OCI-LY7 (cell line): ENCODE measurements at regions not wholly inside any gene's neighbourhood (a gene's known extent, or its start where the extent isn't known, plus 50 kb on each side); places are given as distances from the start of the nearest gene placed in this dataset.

Source experiments
- EZH2phosphoT487 ChIP-seq: fragments of 200-600 bp; sonication (generic); IDR thresholded peaks from 2 replicates; pipeline ENCODE4 v1.6.1; 2018; ENCODE audit warnings: low read depth, borderline replicate concordance, mild to moderate bottlenecking, mixed run types, antibody characterized with exemption, low read length, moderate library complexity, mixed read lengths
- TF ChIP-seq, protein P1 (sequence below): fragments of 200-600 bp; sonication (generic); conservative IDR thresholded peaks from 2 replicates; pipeline ENCODE4 v1.5.1; 2014; ENCODE audit warnings: mild to moderate bottlenecking, antibody characterized with exemption, low read length, moderate library complexity, mixed read lengths

DNA sequence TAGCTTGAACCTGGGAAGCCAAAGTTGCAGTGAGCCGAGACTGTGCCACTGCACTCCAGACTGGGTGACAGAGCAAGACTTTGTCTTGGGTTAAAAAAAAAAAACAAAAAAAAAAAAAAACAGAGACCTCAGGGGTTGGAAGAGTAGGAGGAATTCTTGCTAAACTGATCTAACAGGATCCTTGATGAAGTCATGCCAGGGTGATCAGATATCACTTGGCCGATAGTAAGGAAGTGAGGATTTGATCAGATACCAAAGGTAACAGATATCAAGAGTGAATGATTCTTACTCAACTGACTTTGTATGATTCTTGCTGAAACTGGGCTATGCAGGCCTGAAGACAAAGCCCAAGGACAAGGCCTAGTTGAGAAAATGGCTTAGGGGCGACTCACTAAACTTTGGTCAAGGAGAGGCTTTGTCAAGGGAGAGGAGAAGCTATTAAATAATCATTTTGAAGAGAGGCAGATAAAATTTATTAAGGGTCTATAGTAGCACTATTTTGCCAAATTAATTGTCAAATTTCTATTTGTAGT lies 624.7 kb downstream of the UTRN start:
- TF ChIP-seq, protein P1, sequence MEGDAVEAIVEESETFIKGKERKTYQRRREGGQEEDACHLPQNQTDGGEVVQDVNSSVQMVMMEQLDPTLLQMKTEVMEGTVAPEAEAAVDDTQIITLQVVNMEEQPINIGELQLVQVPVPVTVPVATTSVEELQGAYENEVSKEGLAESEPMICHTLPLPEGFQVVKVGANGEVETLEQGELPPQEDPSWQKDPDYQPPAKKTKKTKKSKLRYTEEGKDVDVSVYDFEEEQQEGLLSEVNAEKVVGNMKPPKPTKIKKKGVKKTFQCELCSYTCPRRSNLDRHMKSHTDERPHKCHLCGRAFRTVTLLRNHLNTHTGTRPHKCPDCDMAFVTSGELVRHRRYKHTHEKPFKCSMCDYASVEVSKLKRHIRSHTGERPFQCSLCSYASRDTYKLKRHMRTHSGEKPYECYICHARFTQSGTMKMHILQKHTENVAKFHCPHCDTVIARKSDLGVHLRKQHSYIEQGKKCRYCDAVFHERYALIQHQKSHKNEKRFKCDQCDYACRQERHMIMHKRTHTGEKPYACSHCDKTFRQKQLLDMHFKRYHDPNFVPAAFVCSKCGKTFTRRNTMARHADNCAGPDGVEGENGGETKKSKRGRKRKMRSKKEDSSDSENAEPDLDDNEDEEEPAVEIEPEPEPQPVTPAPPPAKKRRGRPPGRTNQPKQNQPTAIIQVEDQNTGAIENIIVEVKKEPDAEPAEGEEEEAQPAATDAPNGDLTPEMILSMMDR = no peak
- TF ChIP-seq EZH2phosphoT487 = no peak
